GM12878 (cell line): ENCODE measurements at regions not wholly inside any gene's neighbourhood (a gene's known extent, or its start where the extent isn't known, plus 50 kb on each side); places are given as distances from the start of the nearest gene placed in this dataset.

Experiments used
- FOXK2 ChIP-seq: fragments of 450-650 bp; IDR thresholded peaks from 2 replicates; pipeline ENCODE4 v1.6.1; 2017; ENCODE audit warnings: mild to moderate bottlenecking, moderate library complexity
- NR2F1 ChIP-seq: fragments of 450-650 bp; conservative IDR thresholded peaks from 2 replicates; pipeline ENCODE4 v1.6.1; 2017; ENCODE audit warnings: mild to moderate bottlenecking
- SIN3A ChIP-seq: IDR thresholded peaks from 2 replicates; pipeline ENCODE4 v1.6.1; 2012; ENCODE audit warnings: low read depth, low read length, improper control_type of control experiment
- STAT1 ChIP-seq: fragments of 450-650 bp; conservative IDR thresholded peaks from 2 replicates; pipeline ENCODE4 v1.6.1; 2014; ENCODE audit warnings: antibody characterized with exemption, mild to moderate bottlenecking
- TF ChIP-seq, protein P1 (sequence below): IDR thresholded peaks from 2 replicates; pipeline ENCODE4 v1.6.1; 2012; ENCODE audit warnings: mild to moderate bottlenecking, low read depth, low read length
- TF ChIP-seq, protein P2 (sequence below): fragments of 450-650 bp; IDR thresholded peaks from 2 replicates; pipeline ENCODE4 v1.6.1; 2016; ENCODE audit warnings: mild to moderate bottlenecking
- TF ChIP-seq, protein P3 (sequence below): IDR thresholded peaks from 2 replicates; pipeline ENCODE4 v1.6.1; 2011; ENCODE audit warnings: low read depth, mild to moderate bottlenecking, low read length, moderate library complexity, borderline replicate concordance; ENCODE audit errors: extremely low read depth

DNA sequence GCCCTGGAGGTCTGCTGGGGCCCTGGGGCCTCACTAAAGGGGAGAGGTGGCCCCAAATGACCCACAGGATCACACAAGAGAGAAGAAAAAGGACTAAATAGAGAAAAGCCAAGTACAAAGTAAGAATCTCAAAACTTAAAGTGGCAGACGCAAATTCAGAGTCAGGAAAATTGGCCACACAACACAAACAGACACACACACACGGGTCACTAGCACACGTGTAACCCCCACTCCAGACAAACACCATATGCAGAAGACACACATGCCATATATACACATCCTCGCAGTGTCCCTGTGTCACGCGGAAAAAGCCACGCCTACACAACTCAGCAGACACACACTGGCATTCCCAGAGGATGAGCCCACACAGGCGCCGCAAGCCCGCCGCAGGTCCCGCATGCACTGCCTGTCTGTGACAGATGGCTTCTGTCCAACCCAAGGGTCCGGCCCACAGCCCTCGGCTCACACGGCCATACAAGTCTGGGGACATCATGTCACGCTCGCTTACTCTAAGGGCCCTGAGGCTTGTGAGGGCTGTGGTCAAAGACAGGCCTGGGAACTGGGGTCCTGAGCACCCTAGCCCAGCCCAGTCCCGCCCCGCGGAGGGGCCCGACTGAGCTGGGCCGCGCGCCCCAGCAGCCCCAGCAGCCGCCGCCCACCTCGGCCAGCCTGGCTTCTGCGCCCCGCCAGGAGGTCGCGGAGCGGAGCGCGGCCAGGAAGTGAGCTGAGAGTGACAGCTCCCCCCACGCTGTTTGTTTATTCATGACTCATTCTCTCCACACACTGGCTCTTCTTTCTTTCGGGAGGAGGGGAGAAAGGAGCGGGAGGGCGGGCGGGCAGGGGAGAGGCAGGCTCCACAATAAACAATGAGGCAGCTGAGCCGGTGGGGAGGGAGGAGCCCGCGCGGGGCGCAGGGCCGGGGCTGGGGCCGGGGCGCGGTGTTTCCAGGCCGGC is 95.5 kb upstream of the ZMIZ1 start (continued):
- TF ChIP-seq, protein P1, sequence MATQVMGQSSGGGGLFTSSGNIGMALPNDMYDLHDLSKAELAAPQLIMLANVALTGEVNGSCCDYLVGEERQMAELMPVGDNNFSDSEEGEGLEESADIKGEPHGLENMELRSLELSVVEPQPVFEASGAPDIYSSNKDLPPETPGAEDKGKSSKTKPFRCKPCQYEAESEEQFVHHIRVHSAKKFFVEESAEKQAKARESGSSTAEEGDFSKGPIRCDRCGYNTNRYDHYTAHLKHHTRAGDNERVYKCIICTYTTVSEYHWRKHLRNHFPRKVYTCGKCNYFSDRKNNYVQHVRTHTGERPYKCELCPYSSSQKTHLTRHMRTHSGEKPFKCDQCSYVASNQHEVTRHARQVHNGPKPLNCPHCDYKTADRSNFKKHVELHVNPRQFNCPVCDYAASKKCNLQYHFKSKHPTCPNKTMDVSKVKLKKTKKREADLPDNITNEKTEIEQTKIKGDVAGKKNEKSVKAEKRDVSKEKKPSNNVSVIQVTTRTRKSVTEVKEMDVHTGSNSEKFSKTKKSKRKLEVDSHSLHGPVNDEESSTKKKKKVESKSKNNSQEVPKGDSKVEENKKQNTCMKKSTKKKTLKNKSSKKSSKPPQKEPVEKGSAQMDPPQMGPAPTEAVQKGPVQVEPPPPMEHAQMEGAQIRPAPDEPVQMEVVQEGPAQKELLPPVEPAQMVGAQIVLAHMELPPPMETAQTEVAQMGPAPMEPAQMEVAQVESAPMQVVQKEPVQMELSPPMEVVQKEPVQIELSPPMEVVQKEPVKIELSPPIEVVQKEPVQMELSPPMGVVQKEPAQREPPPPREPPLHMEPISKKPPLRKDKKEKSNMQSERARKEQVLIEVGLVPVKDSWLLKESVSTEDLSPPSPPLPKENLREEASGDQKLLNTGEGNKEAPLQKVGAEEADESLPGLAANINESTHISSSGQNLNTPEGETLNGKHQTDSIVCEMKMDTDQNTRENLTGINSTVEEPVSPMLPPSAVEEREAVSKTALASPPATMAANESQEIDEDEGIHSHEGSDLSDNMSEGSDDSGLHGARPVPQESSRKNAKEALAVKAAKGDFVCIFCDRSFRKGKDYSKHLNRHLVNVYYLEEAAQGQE: no peak
- TF ChIP-seq SIN3A (no peak), STAT1 (no peak), FOXK2 (no peak), NR2F1 (peak; percentile 35; the same call in 1 of the 2 replicates)
- TF ChIP-seq, protein P2, sequence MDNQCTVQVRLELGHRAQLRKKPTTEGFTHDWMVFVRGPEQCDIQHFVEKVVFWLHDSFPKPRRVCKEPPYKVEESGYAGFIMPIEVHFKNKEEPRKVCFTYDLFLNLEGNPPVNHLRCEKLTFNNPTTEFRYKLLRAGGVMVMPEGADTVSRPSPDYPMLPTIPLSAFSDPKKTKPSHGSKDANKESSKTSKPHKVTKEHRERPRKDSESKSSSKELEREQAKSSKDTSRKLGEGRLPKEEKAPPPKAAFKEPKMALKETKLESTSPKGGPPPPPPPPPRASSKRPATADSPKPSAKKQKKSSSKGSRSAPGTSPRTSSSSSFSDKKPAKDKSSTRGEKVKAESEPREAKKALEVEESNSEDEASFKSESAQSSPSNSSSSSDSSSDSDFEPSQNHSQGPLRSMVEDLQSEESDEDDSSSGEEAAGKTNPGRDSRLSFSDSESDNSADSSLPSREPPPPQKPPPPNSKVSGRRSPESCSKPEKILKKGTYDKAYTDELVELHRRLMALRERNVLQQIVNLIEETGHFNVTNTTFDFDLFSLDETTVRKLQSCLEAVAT: peak; percentile 57; the same call in 1 of the 2 replicates
- TF ChIP-seq, protein P3, sequence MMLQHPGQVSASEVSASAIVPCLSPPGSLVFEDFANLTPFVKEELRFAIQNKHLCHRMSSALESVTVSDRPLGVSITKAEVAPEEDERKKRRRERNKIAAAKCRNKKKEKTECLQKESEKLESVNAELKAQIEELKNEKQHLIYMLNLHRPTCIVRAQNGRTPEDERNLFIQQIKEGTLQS: no peak
